Astrocyte (in vitro differentiated cells and primary cell): ENCODE measurements at regions not wholly inside any gene's neighbourhood (a gene's known extent, or its start where the extent isn't known, plus 50 kb on each side); places are given as distances from the start of the nearest gene placed in this dataset.

Experiments
- DNase-seq: peaks from one replicate; pipeline ENCODE4 v3.0.0-alpha.2; 2010; ENCODE audit warnings: low read depth
- FAIRE-seq: peaks from 2 replicates; lab custom pipeline; 2011; peaks lifted over from hg19 to GRCh38; lab: Jason Lieb, UNC
- H2AFZ ChIP-seq: 2 replicates; pipeline ENCODE4 v1.6.0; 2012; ENCODE audit warnings: low read depth, low read length, inconsistent platforms
- H3K27ac ChIP-seq: 2 replicates; pipeline ENCODE4 v1.5.1; 2011; ENCODE audit warnings: low read depth, low read length, inconsistent platforms
- H3K27me3 ChIP-seq: 2 replicates; pipeline ENCODE4 v1.6.0; 2011; ENCODE audit warnings: low read length, inconsistent platforms; ENCODE audit not compliant: insufficient read depth
- H3K36me3 ChIP-seq: 2 replicates; pipeline ENCODE4 v1.5.1; 2011; ENCODE audit warnings: low read length, inconsistent platforms; ENCODE audit not compliant: insufficient read depth
- H3K4me1 ChIP-seq: 2 replicates; pipeline ENCODE4 v1.5.1; 2011; ENCODE audit warnings: low read length, inconsistent platforms; ENCODE audit not compliant: insufficient read depth
- H3K4me2 ChIP-seq: 2 replicates; pipeline ENCODE4 v1.6.0; 2012; ENCODE audit warnings: low read length, inconsistent platforms
- H3K4me3 ChIP-seq: 2 replicates; pipeline ENCODE4 v1.5.1; 2011; ENCODE audit warnings: low read depth, mild to moderate bottlenecking, low read length, inconsistent platforms; ENCODE audit not compliant: insufficient read depth
- H3K79me2 ChIP-seq: 2 replicates; pipeline ENCODE4 v1.6.0; 2012; ENCODE audit warnings: mild to moderate bottlenecking, low read length, inconsistent platforms; ENCODE audit not compliant: insufficient read depth
- H3K9ac ChIP-seq: 2 replicates; pipeline ENCODE4 v1.6.0; 2012; ENCODE audit warnings: mild to moderate bottlenecking, low read length, inconsistent platforms
- H3K9me3 ChIP-seq: 2 replicates; pipeline ENCODE4 v1.5.1; 2012; ENCODE audit warnings: low read depth, mild to moderate bottlenecking, low read length, inconsistent platforms; ENCODE audit not compliant: insufficient read depth
- H4K20me1 ChIP-seq: 2 replicates; pipeline ENCODE4 v1.6.0; 2012; ENCODE audit warnings: low read length, inconsistent platforms; ENCODE audit not compliant: insufficient read depth
- H3K27ac Mint-ChIP-seq: one replicate; pipeline ENCODE4 v1.8.0; 2021; ENCODE audit warnings: mild to moderate bottlenecking, mixed read lengths; ENCODE audit not compliant: unreplicated experiment
- H3K27me3 Mint-ChIP-seq: one replicate; pipeline ENCODE4 v1.8.0; 2021; ENCODE audit warnings: low read depth, mixed read lengths; ENCODE audit not compliant: unreplicated experiment
- H3K36me3 Mint-ChIP-seq: one replicate; pipeline ENCODE4 v1.8.0; 2021; ENCODE audit warnings: low read depth, mixed read lengths; ENCODE audit not compliant: unreplicated experiment
- H3K4me1 Mint-ChIP-seq: one replicate; pipeline ENCODE4 v1.8.0; 2021; ENCODE audit warnings: low read depth, mixed read lengths; ENCODE audit not compliant: unreplicated experiment
- H3K4me3 Mint-ChIP-seq: one replicate; pipeline ENCODE4 v1.8.0; 2021; ENCODE audit warnings: mild to moderate bottlenecking, moderate library complexity, mixed read lengths; ENCODE audit not compliant: unreplicated experiment
- H3K9me3 Mint-ChIP-seq: one replicate; pipeline ENCODE4 v1.8.0; 2021; ENCODE audit warnings: mild to moderate bottlenecking, mixed read lengths; ENCODE audit not compliant: unreplicated experiment
- CTCF ChIP-seq: IDR thresholded peaks from 2 replicates; pipeline ENCODE4 v1.5.1; 2011; ENCODE audit warnings: low read depth, mild to moderate bottlenecking, inconsistent platforms, low read length, moderate library complexity; ENCODE audit not compliant: insufficient read depth
- EZH2 ChIP-seq: IDR thresholded peaks from 2 replicates; pipeline ENCODE4 v1.6.1; 2012; ENCODE audit warnings: mild to moderate bottlenecking, low read length, inconsistent platforms; ENCODE audit not compliant: insufficient read depth

- Histone ChIP-seq H3K4me1 (peaks cover 20% of the 10 kb centered on the region), H3K79me2 (no peaks in the 10 kb centered on the region), H3K27me3 (no peaks in the 10 kb centered on the region), H3K9ac (no peak overlapping the region), H4K20me1 (no peaks in the 10 kb centered on the region), H3K4me3 (no peak overlapping the region), H3K4me2 (no peak overlapping the region), H2AFZ (no peak overlapping the region), H3K27ac (no peak overlapping the region), H3K9me3 (no peaks in the 10 kb centered on the region), H3K36me3 (no peaks in the 10 kb centered on the region)
- Mint-ChIP-seq H3K4me1 (peaks cover 13% of the 10 kb centered on the region), H3K4me3 (no peak overlapping the region), H3K9me3 (no peaks in the 10 kb centered on the region), H3K27me3 (no peaks in the 10 kb centered on the region), H3K36me3 (peaks cover 2% of the 10 kb centered on the region), H3K27ac (peak overlapping the region; percentile 66)
- FAIRE-seq: no peak
- TF ChIP-seq EZH2 (no peak), CTCF (no peak)
- no peak for DNase-seq
These were observed 61.5 kb upstream of the FNDC3B start for GRCh38 chr3:171977860-171978259.

- Mint-ChIP-seq H3K27ac (no peak overlapping the region), H3K36me3 (peaks cover 2% of the 10 kb centered on the region), H3K4me3 (no peak overlapping the region), H3K9me3 (no peaks in the 10 kb centered on the region), H3K27me3 (no peaks in the 10 kb centered on the region), H3K4me1 (peaks cover 15% of the 10 kb centered on the region)
- Histone ChIP-seq H3K4me3 (no peak overlapping the region), H3K4me1 (peaks cover 20% of the 10 kb centered on the region), H3K79me2 (no peaks in the 10 kb centered on the region), H3K9me3 (no peaks in the 10 kb centered on the region), H4K20me1 (no peaks in the 10 kb centered on the region), H3K9ac (no peak overlapping the region), H3K4me2 (no peak overlapping the region), H3K27ac (no peak overlapping the region), H3K36me3 (no peaks in the 10 kb centered on the region), H3K27me3 (no peaks in the 10 kb centered on the region), H2AFZ (no peak overlapping the region)
- no peak for DNase-seq
- TF ChIP-seq CTCF (no peak), EZH2 (no peak)
- no peak for FAIRE-seq
These were observed 61.0 kb upstream of the FNDC3B start for GRCh38 chr3:171978390-171978789.

- DNase-seq (no peak), FAIRE-seq (no peak)
- Histone ChIP-seq H4K20me1 (no peaks in the 10 kb centered on the region), H3K27me3 (no peaks in the 10 kb centered on the region), H2AFZ (no peak overlapping the region), H3K36me3 (no peaks in the 10 kb centered on the region), H3K9ac (no peak overlapping the region), H3K27ac (no peak overlapping the region), H3K79me2 (no peaks in the 10 kb centered on the region), H3K4me1 (peaks cover 20% of the 10 kb centered on the region), H3K4me3 (no peak overlapping the region), H3K4me2 (no peak overlapping the region), H3K9me3 (no peaks in the 10 kb centered on the region)
- Mint-ChIP-seq H3K36me3 (peaks cover 2% of the 10 kb centered on the region), H3K27ac (no peak overlapping the region), H3K4me3 (no peak overlapping the region), H3K4me1 (peaks cover 15% of the 10 kb centered on the region), H3K9me3 (no peaks in the 10 kb centered on the region), H3K27me3 (no peaks in the 10 kb centered on the region)
- TF ChIP-seq CTCF: no peak
- no peak for TF ChIP-seq EZH2
These were observed 60.3 kb upstream of the FNDC3B start for GRCh38 chr3:171979081-171979480.
